Activated T-helper 2 cell treated with anti-CD3 and anti-CD28 coated beads, Interferon-gamma antibody, Interleukin-2, Interleukin-4, amounts not matched to agents 10 μg/mL and 5 μg/mL and 100 μg/mL, durations not matched to agents 14 hours and 24 hours and 36 hours (primary cell): ENCODE measurements at regions not wholly inside any gene's neighbourhood (a gene's known extent, or its start where the extent isn't known, plus 50 kb on each side); places are given as distances from the start of the nearest gene placed in this dataset.

ENCODE experiments used
- DNase-seq: peaks from one replicate; pipeline ENCODE4 v3.0.0; 2021; ENCODE audit warnings: low spot score
- H3K27ac Mint-ChIP-seq: one replicate; pipeline ENCODE4 v1.8.0; 2021; ENCODE audit warnings: mixed read lengths
- H3K27me3 Mint-ChIP-seq: one replicate; pipeline ENCODE4 v1.8.0; 2021; ENCODE audit warnings: low read depth, mixed read lengths
- H3K36me3 Mint-ChIP-seq: one replicate; pipeline ENCODE4 v1.8.0; 2021; ENCODE audit warnings: low read depth, mixed read lengths
- H3K4me1 Mint-ChIP-seq: one replicate; pipeline ENCODE4 v1.8.0; 2021; ENCODE audit warnings: low read depth, mixed read lengths
- H3K4me3 Mint-ChIP-seq: one replicate; pipeline ENCODE4 v1.8.0; 2021; ENCODE audit warnings: low read depth, mild to moderate bottlenecking, moderate library complexity, mixed read lengths
- H3K9me3 Mint-ChIP-seq: one replicate; pipeline ENCODE4 v1.8.0; 2021; ENCODE audit warnings: mixed read lengths
- intact Hi-C: fragments of 100-400 bp; cut with micrococcal nuclease; formaldehyde crosslinking; loops from one replicate; pipeline ENCODE4 v1.15.1; 2023

- no peaks in the 10 kb centered on the region for H3K9me3 Mint-ChIP-seq
- intact Hi-C loops = no loop called here
- no peaks in the 10 kb centered on the region for H3K36me3 Mint-ChIP-seq
- DNase-seq = no peak
- no peaks in the 10 kb centered on the region for H3K4me1 Mint-ChIP-seq
- no peaks in the 10 kb centered on the region for H3K27me3 Mint-ChIP-seq
- H3K4me3 Mint-ChIP-seq = no peak overlapping the region
- H3K27ac Mint-ChIP-seq = no peak overlapping the region
These were observed 268.2 kb downstream of the ZNF536 start for GRCh38 chr19:30640252-30640965.

- H3K4me1 Mint-ChIP-seq = no peaks in the 10 kb centered on the region
- intact Hi-C loops = no loop called here
- no peak overlapping the region for H3K4me3 Mint-ChIP-seq
- no peaks in the 10 kb centered on the region for H3K36me3 Mint-ChIP-seq
- no peaks in the 10 kb centered on the region for H3K9me3 Mint-ChIP-seq
- H3K27me3 Mint-ChIP-seq = no peaks in the 10 kb centered on the region
- H3K27ac Mint-ChIP-seq = no peak overlapping the region
- no peak for DNase-seq
These were observed 266.7 kb downstream of the ZNF536 start for GRCh38 chr19:30638889-30639288.

- Mint-ChIP-seq H3K27ac (no peak overlapping the region), H3K4me3 (no peak overlapping the region), H3K27me3 (no peaks in the 10 kb centered on the region), H3K36me3 (no peaks in the 10 kb centered on the region), H3K9me3 (no peaks in the 10 kb centered on the region), H3K4me1 (no peaks in the 10 kb centered on the region)
- intact Hi-C loops = no loop called here
- DNase-seq = no peak
These were observed 265.7 kb downstream of the ZNF536 start for GRCh38 chr19:30637926-30638325.

- Mint-ChIP-seq H3K27me3 (no peaks in the 10 kb centered on the region), H3K36me3 (no peaks in the 10 kb centered on the region), H3K4me3 (no peak overlapping the region), H3K4me1 (no peaks in the 10 kb centered on the region), H3K9me3 (no peaks in the 10 kb centered on the region), H3K27ac (no peak overlapping the region)
- intact Hi-C loops = no loop called here
- DNase-seq = no peak
These were observed 263.1 kb downstream of the ZNF536 start for GRCh38 chr19:30634996-30635975.

- H3K27me3 Mint-ChIP-seq = no peaks in the 10 kb centered on the region
- no peak for DNase-seq
- no peaks in the 10 kb centered on the region for H3K9me3 Mint-ChIP-seq
- intact Hi-C loops = no loop called here
- H3K27ac Mint-ChIP-seq = no peak overlapping the region
- no peaks in the 10 kb centered on the region for H3K4me1 Mint-ChIP-seq
- H3K36me3 Mint-ChIP-seq = no peaks in the 10 kb centered on the region
- H3K4me3 Mint-ChIP-seq = no peak overlapping the region
These were observed 262.1 kb downstream of the ZNF536 start for GRCh38 chr19:30634131-30634830.

GRCh38 chr19:30631033-30631370, 258.8 kb downstream of the ZNF536 start:
- no peaks in the 10 kb centered on the region for H3K36me3 Mint-ChIP-seq
- H3K4me1 Mint-ChIP-seq = no peaks in the 10 kb centered on the region
- H3K27ac Mint-ChIP-seq = no peak overlapping the region
- DNase-seq = no peak
- intact Hi-C loops = no loop called here
- no peaks in the 10 kb centered on the region for H3K27me3 Mint-ChIP-seq
- H3K9me3 Mint-ChIP-seq = no peaks in the 10 kb centered on the region
- no peak overlapping the region for H3K4me3 Mint-ChIP-seq

GRCh38 chr19:30630289-30631032, 258.3 kb downstream of the ZNF536 start:
- no peak overlapping the region for H3K4me3 Mint-ChIP-seq
- H3K27me3 Mint-ChIP-seq = no peaks in the 10 kb centered on the region
- intact Hi-C loops = no loop called here
- no peak overlapping the region for H3K27ac Mint-ChIP-seq
- H3K9me3 Mint-ChIP-seq = no peaks in the 10 kb centered on the region
- H3K4me1 Mint-ChIP-seq = no peaks in the 10 kb centered on the region
- no peak for DNase-seq
- no peaks in the 10 kb centered on the region for H3K36me3 Mint-ChIP-seq

- Mint-ChIP-seq H3K36me3 (no peaks in the 10 kb centered on the region), H3K4me1 (no peaks in the 10 kb centered on the region), H3K27me3 (no peaks in the 10 kb centered on the region), H3K27ac (no peak overlapping the region), H3K9me3 (no peaks in the 10 kb centered on the region), H3K4me3 (no peak overlapping the region)
- DNase-seq = no peak
- intact Hi-C loops = no loop called here
These were observed 256.9 kb downstream of the ZNF536 start for GRCh38 chr19:30629086-30629485.

- Mint-ChIP-seq H3K27me3 (no peaks in the 10 kb centered on the region), H3K4me3 (no peak overlapping the region), H3K4me1 (no peaks in the 10 kb centered on the region), H3K9me3 (no peaks in the 10 kb centered on the region), H3K27ac (no peak overlapping the region), H3K36me3 (no peaks in the 10 kb centered on the region)
- intact Hi-C loops = no loop called here
- DNase-seq = no peak
These were observed 254.4 kb downstream of the ZNF536 start for GRCh38 chr19:30626626-30626966.

- Mint-ChIP-seq H3K27me3 (no peaks in the 10 kb centered on the region), H3K4me1 (no peaks in the 10 kb centered on the region), H3K27ac (no peak overlapping the region), H3K9me3 (no peaks in the 10 kb centered on the region), H3K36me3 (no peaks in the 10 kb centered on the region), H3K4me3 (no peak overlapping the region)
- intact Hi-C loops = no loop called here
- no peak for DNase-seq
These were observed 253.9 kb downstream of the ZNF536 start for GRCh38 chr19:30625947-30626625.

GRCh38 chr19:30622276-30622675, 250.1 kb downstream of the ZNF536 start:
- Mint-ChIP-seq H3K27ac (no peak overlapping the region), H3K4me3 (no peak overlapping the region), H3K36me3 (no peaks in the 10 kb centered on the region), H3K9me3 (no peaks in the 10 kb centered on the region), H3K27me3 (peaks cover 3% of the 10 kb centered on the region), H3K4me1 (no peaks in the 10 kb centered on the region)
- no peak for DNase-seq
- intact Hi-C loops = no loop called here

GRCh38 chr19:30621326-30621920, 249.2 kb downstream of the ZNF536 start:
- intact Hi-C loops = no loop called here
- peaks cover 3% of the 10 kb centered on the region for H3K27me3 Mint-ChIP-seq
- H3K9me3 Mint-ChIP-seq = no peaks in the 10 kb centered on the region
- H3K36me3 Mint-ChIP-seq = no peaks in the 10 kb centered on the region
- no peak overlapping the region for H3K4me3 Mint-ChIP-seq
- no peak for DNase-seq
- H3K27ac Mint-ChIP-seq = no peak overlapping the region
- H3K4me1 Mint-ChIP-seq = no peaks in the 10 kb centered on the region
